ENCODE measurements at regions not wholly inside any gene's neighbourhood (a gene's known extent, or its start where the extent isn't known, plus 50 kb on each side); places are given as distances from the start of the nearest gene placed in this dataset.

- no peak for DNase-seq
Observed at GRCh38 chr2:7476371-7476770, 559.2 kb downstream of the RNF144A start.

GRCh38 chr2:7479603-7480002 lies 562.4 kb downstream of the RNF144A start:
- no peak for DNase-seq

GRCh38 chr2:7480431-7480830 lies 563.2 kb downstream of the RNF144A start:
- DNase-seq: no peak

GRCh38 chr2:7490672-7491071 lies 573.5 kb downstream of the RNF144A start:
- no peak for DNase-seq

- no peak for DNase-seq
Observed at GRCh38 chr2:7492719-7493118, 575.5 kb downstream of the RNF144A start.

- no peak for DNase-seq
Observed at GRCh38 chr2:7497178-7497577, 580.0 kb downstream of the RNF144A start.

- DNase-seq: no peak
Observed at GRCh38 chr2:7499018-7499417, 581.8 kb downstream of the RNF144A start.

GRCh38 chr2:7502336-7502735 lies 585.1 kb downstream of the RNF144A start:
- DNase-seq: no peak

GRCh38 chr2:7508296-7508943 lies 591.2 kb downstream of the RNF144A start:
- DNase-seq: no peak

GRCh38 chr2:7510353-7510752 lies 593.1 kb downstream of the RNF144A start:
- no peak for DNase-seq

- no peak for DNase-seq
Observed at GRCh38 chr2:7513834-7514233, 596.6 kb downstream of the RNF144A start.

GRCh38 chr2:7515327-7515726 lies 598.1 kb downstream of the RNF144A start:
- DNase-seq: no peak

- no peak for DNase-seq
Observed at GRCh38 chr2:7516484-7517063, 599.4 kb downstream of the RNF144A start.

GRCh38 chr2:7517088-7517487 lies 599.9 kb downstream of the RNF144A start:
- no peak for DNase-seq

- no peak for DNase-seq
Observed at GRCh38 chr2:7517851-7518250, 600.6 kb downstream of the RNF144A start.

GRCh38 chr2:7523481-7524120 lies 606.4 kb downstream of the RNF144A start:
- DNase-seq: no peak

- DNase-seq: no peak
Observed at GRCh38 chr2:7524195-7524594, 607.0 kb downstream of the RNF144A start.

- DNase-seq: no peak
Observed at GRCh38 chr2:7525746-7526145, 608.5 kb downstream of the RNF144A start.

GRCh38 chr2:7527165-7527722 lies 610.0 kb downstream of the RNF144A start:
- no peak for DNase-seq

- peak; percentile 6 for DNase-seq
Observed at GRCh38 chr2:7530001-7530400, 612.8 kb downstream of the RNF144A start.

GRCh38 chr2:7539077-7539476 lies 621.9 kb downstream of the RNF144A start:
- DNase-seq: no peak

- DNase-seq: no peak
Observed at GRCh38 chr2:7539760-7540159, 622.5 kb downstream of the RNF144A start.

- no peak for DNase-seq
Observed at GRCh38 chr2:7552825-7553570, 635.8 kb downstream of the RNF144A start.

- no peak for DNase-seq
Observed at GRCh38 chr2:7555260-7555659, 638.0 kb downstream of the RNF144A start.

Data from kidney glomerular epithelial cell (primary cell).